GM21737 (cell line): ENCODE measurements at regions not wholly inside any gene's neighbourhood (a gene's known extent, or its start where the extent isn't known, plus 50 kb on each side); places are given as distances from the start of the nearest gene placed in this dataset.

Source experiments
- ATAC-seq: cut with Tn5 transposase; IDR thresholded peaks from one replicate; pipeline ENCODE4 v1.9.1; 2021; ENCODE audit warnings: mild to moderate bottlenecking, moderate library complexity; ENCODE audit not compliant: unreplicated experiment

- ATAC-seq = no peak
Measured at GRCh38 chr13:34401696-34402095, 540.4 kb upstream of the NBEA start.

- ATAC-seq = no peak
Measured at GRCh38 chr13:34405410-34406181, 536.5 kb upstream of the NBEA start.

DNA sequence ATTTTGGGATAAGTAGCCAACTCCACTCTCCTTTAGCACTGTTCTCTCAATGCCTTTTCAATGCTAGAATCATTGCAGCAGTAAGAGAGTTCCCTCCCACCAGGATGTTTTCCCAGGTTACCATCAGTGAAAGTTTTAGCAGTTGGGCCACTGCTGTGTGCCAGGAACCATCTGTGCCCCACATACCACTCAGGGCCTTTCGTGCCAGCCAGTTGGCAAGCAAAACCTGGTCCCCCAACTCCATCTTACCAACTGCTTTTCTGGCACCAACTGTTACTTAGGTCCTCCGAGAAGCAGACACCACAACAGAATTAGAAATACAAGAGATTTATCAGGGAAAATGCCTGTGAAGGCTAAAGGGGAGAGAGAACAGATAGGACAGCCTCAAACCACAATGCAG, 533.4 kb upstream of the NBEA start:
- ATAC-seq = no peak

DNA sequence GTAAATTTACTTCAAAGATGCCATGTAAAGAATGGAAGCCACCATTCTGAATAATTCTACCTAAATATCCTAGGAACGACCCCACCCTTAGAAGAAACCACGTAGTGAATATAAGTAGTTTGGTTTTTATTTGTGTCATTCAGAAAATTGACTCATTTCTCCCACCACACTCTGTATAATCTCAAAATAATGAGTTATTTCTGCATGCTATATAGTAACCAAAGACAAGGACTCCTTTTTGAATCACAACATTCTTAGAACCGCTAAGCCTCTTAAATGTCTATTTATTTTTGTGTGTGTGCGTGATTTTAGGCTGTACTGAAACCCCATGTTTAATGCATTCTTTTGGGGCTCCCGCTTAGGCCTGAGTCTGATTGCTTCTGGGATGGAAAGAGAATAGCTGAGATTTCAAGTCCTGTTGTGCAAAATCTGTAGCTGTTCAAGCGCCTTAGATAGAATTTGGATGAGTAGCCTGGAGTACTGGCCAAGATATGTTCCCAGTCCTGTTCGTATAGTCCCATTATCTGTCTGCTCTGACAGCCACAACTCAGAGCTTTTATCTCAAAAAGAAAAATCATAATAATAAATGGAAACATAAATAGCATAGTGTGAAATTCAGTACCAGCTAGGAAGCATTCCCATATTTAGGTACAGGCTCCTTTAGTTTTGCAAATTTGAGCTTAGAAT, 532.4 kb upstream of the NBEA start:
- ATAC-seq = no peak

GRCh38 chr13:34410678-34411077, 531.4 kb upstream of the NBEA start:
- ATAC-seq = no peak

GRCh38 chr13:34411177-34411576, 530.9 kb upstream of the NBEA start:
- no peak for ATAC-seq

GRCh38 chr13:34411894-34412293, 530.2 kb upstream of the NBEA start:
- no peak for ATAC-seq

- no peak for ATAC-seq
Measured at GRCh38 chr13:34412295-34412694, 529.8 kb upstream of the NBEA start.

DNA sequence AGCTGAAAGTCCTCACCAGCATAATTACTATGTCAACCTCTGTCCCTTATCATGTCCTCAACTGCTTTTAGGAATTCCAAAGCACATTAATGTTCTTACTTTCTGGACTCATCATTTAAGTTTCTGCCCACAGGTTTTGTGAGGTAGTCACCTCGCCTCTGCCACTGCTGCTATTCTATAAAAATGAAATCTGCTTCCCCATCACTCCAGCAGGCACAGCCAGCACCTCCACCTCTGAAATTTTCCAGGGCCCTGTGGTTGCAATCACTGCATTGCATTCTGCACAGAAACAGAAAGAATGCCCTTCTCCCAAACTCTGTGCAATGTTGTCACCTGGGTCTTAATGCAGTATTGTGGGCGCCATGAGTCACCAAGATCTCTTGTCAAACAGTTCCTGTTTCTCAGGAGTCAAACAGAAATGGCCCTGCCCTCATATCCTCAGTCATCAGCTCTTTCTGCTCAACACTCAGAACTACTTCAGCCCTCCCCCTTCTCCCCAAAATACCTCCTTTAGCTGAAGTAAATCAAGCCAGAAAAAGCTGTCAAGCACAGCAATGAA, 529.2 kb upstream of the NBEA start:
- no peak for ATAC-seq

DNA sequence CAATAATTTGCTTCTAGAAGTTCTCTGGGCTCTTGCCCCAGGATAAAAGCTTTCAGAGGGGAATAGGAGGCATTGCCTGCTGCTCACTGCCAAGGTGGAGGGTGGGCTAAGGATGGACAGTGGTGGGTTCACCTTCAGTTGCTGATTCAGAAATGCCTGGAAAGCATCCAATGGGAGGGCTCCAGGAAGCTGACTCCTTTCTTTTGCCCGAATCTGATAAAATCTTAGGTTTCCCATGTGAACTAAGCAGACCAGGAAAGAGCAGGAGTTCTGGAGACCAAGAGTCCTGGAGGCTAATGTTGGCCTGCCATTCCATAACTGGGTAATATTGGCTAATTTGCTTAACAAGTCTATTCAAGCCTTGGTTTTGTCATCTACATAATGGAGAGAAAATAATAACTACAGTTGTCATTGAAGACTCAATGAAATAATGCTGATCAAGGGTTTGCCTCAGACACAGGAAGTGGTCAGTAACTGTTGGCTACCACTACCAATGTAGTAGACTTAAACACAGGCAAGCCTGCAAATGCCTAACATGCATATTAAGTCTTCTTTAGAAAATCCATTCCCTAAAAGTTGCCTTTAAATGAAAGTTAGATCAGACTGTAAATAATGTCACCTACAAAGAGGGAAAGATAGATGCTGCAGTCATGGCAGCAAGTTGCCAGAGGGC, 528.4 kb upstream of the NBEA start:
- no peak for ATAC-seq

DNA sequence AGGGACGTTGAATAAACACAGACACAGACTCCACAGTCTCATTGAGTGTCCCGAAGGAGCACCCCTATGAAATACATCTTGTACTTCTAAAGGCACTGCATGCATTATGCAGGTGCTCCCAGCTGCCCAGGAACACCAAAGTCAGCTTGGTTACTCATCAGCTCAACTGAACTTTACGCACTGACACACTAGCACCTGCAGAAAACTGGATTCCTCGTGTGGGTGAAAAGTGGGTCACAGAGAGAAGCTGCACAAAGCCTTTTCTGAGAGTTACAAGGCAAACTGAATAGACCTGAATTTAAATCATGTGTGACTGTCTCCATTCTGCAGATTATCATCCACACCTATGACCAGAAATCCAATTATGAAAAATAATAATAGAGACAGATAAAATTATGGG, 527.5 kb upstream of the NBEA start:
- no peak for ATAC-seq

DNA sequence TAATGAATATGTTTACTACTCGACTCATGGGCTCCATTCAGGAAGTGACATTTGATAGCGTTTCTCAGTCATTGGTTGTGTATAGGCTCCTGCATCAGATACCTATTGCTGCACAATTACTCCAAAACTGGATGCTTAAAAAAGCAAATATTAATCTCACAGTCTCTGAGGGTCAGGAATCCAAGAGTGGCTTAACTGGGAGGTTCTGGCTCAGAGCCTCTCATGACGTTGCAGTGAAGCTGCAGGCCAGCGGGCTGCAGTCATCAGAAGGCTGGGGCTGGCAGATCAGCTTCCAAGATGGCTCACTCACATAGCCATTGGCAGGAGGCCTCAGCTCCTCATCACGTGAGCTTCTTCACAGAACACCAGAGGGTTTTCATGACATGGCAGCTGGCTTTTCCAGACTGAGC, 525.1 kb upstream of the NBEA start:
- ATAC-seq = no peak

DNA sequence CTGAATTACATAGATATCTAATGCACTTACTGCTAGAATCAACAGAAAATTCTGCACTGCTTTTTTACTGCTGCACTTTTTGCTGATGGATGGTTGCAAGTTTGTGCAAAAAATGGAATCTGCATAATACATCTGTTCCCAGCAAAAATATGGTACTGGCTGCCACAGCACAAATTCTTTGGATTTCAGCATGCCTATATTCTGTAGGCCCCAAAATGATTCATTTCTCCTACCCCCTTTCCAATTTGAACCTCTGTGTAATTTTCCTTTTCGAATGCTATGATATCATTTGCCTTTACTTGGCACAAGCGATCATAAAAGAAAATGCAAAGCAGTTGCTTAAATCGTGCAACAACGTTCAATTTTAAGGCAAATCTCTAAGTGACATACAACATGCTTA, 524.2 kb upstream of the NBEA start:
- ATAC-seq = no peak

GRCh38 chr13:34419025-34419424, 523.0 kb upstream of the NBEA start:
- no peak for ATAC-seq

GRCh38 chr13:34419755-34420154, 522.3 kb upstream of the NBEA start:
- no peak for ATAC-seq

GRCh38 chr13:34420702-34421346, 521.2 kb upstream of the NBEA start:
- no peak for ATAC-seq

GRCh38 chr13:34421347-34421719, 520.7 kb upstream of the NBEA start:
- no peak for ATAC-seq

DNA sequence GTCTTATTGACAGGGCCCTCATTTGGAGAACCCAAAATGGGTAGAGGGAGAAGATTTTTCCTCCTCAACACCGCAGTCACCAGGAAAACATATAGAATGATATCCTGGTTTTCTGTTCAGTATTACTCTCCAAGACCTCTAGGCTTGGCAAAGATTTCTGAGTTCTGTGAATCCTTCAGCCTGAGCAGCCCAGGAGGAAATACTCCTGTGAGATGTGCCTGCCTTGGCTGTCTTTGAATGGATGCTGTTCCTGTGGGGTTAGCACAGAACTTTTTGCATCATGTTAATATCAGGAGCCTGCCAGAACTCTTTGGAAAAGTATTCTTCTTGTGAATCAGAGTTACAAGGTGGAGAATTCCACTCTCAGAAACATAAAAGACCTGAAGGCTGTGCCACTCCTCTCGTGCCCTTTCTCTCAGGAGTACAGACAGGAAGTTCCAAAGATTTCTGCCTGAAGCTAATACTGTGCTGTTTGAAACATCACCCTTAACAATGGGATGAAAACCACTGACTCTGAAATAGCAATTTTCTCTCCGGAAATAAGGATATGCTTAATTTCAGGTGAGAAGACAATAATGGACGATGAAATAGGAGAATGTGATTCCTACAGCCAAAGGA, 520.1 kb upstream of the NBEA start:
- no peak for ATAC-seq

DNA sequence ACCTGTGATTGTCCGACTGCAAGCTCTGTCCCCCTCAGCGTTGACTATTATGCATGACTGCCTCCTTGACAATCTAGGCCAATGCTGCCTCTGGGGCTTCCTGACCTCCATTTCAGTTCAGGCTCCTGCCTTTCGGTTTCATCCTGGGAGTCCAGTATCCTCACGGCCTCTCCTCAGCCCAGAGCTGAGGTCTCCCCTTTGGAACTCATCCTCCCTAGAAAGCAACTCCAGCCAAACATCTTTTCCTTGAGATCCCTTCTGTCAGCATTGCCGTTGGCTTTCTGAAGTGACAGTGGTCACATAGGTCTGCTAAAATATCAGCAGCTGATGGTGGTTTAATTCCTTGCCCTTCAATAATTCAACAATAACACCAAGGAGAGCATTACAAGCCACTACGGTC, 519.1 kb upstream of the NBEA start:
- no peak for ATAC-seq

GRCh38 chr13:34425327-34425949, 516.6 kb upstream of the NBEA start:
- ATAC-seq = no peak
